ENCODE measurements at regions not wholly inside any gene's neighbourhood (a gene's known extent, or its start where the extent isn't known, plus 50 kb on each side); places are given as distances from the start of the nearest gene placed in this dataset.

DNA sequence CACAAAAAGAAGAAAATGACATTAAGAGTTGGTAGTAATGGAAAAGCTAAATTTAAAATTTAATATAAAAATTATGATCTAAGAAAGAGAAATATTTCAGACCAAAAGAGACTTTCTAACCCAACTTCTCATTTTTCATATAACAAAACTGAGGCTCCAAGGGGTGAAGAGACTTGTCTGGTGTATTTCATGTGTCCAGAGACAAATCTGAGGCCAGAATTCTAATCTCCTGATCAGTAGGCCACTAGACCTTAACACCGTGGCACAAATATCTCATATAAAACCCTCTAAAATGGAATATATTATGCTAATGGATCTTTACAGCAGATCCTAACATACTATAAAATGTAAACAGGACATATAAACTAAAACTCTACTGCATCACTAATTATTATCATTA lies 275.7 kb upstream of the SLC16A7 start:
- TF ChIP-seq CTCF (IDR thresholded peaks at IDR 0.05; ENCODE audit: low read depth, low read length, poor library complexity, severe bottlenecking) = no peak
- TF ChIP-seq EZH2phosphoT487 (IDR thresholded peaks at IDR 0.05; ENCODE audit: borderline replicate concordance, low read length) = no peak
